ENCODE measurements at regions not wholly inside any gene's neighbourhood (a gene's known extent, or its start where the extent isn't known, plus 50 kb on each side); places are given as distances from the start of the nearest gene placed in this dataset.

- DNase-seq = no peak
- Histone ChIP-seq H3K4me3 (ENCODE audit: low read length in 3 of 3) (no peak overlapping the region), H3K27me3 (ENCODE audit: control insufficient read depth, insufficient read depth, low read length) (no peaks in the 10 kb centered on the region), H3K36me3 (ENCODE audit: control insufficient read depth in 2 of 3, insufficient read depth in 3 of 3, low read length in 3 of 3) (no peaks in the 10 kb centered on the region), H3K9me3 (ENCODE audit: control insufficient read depth in 2 of 3, insufficient read depth in 1 of 3, low read length in 3 of 3) (no peaks in the 10 kb centered on the region), H3K4me1 (ENCODE audit: control insufficient read depth in 2 of 3, insufficient read depth in 2 of 3, low read depth in 1 of 3, low read length in 3 of 3) (no peaks in the 10 kb centered on the region), H3K27ac (ENCODE audit: low read depth in 2 of 2, low read length in 2 of 2) (no peak overlapping the region), H3K9ac (ENCODE audit: low read length in 3 of 3) (no peak overlapping the region)
- no peak for FAIRE-seq
- intact Hi-C loops (cut with DNase I) = no loop called here
- TF ChIP-seq, protein P1, sequence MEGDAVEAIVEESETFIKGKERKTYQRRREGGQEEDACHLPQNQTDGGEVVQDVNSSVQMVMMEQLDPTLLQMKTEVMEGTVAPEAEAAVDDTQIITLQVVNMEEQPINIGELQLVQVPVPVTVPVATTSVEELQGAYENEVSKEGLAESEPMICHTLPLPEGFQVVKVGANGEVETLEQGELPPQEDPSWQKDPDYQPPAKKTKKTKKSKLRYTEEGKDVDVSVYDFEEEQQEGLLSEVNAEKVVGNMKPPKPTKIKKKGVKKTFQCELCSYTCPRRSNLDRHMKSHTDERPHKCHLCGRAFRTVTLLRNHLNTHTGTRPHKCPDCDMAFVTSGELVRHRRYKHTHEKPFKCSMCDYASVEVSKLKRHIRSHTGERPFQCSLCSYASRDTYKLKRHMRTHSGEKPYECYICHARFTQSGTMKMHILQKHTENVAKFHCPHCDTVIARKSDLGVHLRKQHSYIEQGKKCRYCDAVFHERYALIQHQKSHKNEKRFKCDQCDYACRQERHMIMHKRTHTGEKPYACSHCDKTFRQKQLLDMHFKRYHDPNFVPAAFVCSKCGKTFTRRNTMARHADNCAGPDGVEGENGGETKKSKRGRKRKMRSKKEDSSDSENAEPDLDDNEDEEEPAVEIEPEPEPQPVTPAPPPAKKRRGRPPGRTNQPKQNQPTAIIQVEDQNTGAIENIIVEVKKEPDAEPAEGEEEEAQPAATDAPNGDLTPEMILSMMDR (IDR thresholded peaks at IDR 0.05; ENCODE audit: borderline replicate concordance, extremely low read depth, insufficient read depth) = no peak
Measured at GRCh38 chr11:26891501-26891900, 102.4 kb upstream of the FIBIN start.

DNA sequence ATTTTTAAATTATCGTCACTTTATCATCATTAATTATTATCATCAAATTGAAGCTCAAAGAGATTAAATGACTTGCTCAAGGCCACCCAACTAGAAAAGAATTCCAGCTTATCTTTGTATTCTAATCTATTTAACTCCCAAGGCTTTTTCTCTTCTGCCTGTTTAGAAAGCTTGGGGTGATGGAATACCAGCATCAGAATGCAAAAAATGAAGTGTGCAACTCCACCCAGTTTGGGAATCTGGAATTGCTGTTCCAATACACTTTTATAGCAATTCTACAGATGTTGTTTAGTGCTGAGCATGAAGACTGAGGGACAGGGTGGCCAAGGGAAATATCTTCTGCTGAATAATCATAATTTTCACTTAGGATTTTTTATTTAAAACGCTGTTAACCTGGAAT is 97.2 kb upstream of the FIBIN start:
- DNase-seq (no peak), FAIRE-seq (no peak)
- H3K27me3 ChIP-seq (ENCODE audit: control insufficient read depth, insufficient read depth, low read length) = no peaks in the 10 kb centered on the region
- H3K4me3 ChIP-seq (ENCODE audit: low read length in 3 of 3) = no peak overlapping the region
- no peaks in the 10 kb centered on the region for H3K9me3 ChIP-seq (ENCODE audit: control insufficient read depth in 2 of 3, insufficient read depth in 1 of 3, low read length in 3 of 3)
- no peak overlapping the region for H3K27ac ChIP-seq (ENCODE audit: low read depth in 2 of 2, low read length in 2 of 2)
- no peaks in the 10 kb centered on the region for H3K36me3 ChIP-seq (ENCODE audit: control insufficient read depth in 2 of 3, insufficient read depth in 3 of 3, low read length in 3 of 3)
- H3K4me1 ChIP-seq (ENCODE audit: control insufficient read depth in 2 of 3, insufficient read depth in 2 of 3, low read depth in 1 of 3, low read length in 3 of 3) = no peaks in the 10 kb centered on the region
- H3K9ac ChIP-seq (ENCODE audit: low read length in 3 of 3) = no peak overlapping the region
- TF ChIP-seq, protein P1 (IDR thresholded peaks at IDR 0.05; ENCODE audit: borderline replicate concordance, extremely low read depth, insufficient read depth) = no peak
- intact Hi-C loops (cut with DNase I) = no loop called here

DNA sequence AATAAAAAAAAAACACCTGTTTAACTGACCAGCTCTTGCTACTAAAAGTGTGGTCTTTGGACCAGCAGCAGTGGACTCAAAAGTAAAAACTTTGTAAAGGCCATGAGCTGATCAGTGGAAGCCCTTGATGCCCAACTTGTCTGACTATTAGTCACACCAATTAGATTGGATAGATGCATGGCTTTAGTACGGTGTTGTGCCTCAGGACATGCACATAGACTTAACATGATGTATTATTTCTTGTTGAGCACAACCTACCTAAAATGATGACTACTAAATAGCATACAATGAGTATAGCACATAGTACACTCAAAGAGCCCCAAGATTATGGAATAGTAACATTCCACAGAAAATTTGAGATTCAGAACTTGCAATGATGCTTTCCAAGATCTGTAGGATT is 95.1 kb upstream of the FIBIN start:
- Histone ChIP-seq H3K9me3 (ENCODE audit: control insufficient read depth in 2 of 3, insufficient read depth in 1 of 3, low read length in 3 of 3) (no peaks in the 10 kb centered on the region), H3K4me3 (ENCODE audit: low read length in 3 of 3) (no peak overlapping the region), H3K27me3 (ENCODE audit: control insufficient read depth, insufficient read depth, low read length) (no peaks in the 10 kb centered on the region), H3K27ac (ENCODE audit: low read depth in 2 of 2, low read length in 2 of 2) (no peak overlapping the region), H3K4me1 (ENCODE audit: control insufficient read depth in 2 of 3, insufficient read depth in 2 of 3, low read depth in 1 of 3, low read length in 3 of 3) (no peaks in the 10 kb centered on the region), H3K36me3 (ENCODE audit: control insufficient read depth in 2 of 3, insufficient read depth in 3 of 3, low read length in 3 of 3) (no peaks in the 10 kb centered on the region), H3K9ac (ENCODE audit: low read length in 3 of 3) (no peak overlapping the region)
- DNase-seq (no peak), FAIRE-seq (no peak)
- intact Hi-C loops (cut with DNase I) = no loop called here
- TF ChIP-seq, protein P1 (IDR thresholded peaks at IDR 0.05; ENCODE audit: borderline replicate concordance, extremely low read depth, insufficient read depth) = no peak

GRCh38 chr11:26901162-26901561 is 92.8 kb upstream of the FIBIN start:
- FAIRE-seq = no peak
- no peak overlapping the region for H3K4me3 ChIP-seq (ENCODE audit: low read length in 3 of 3)
- no peak overlapping the region for H3K9ac ChIP-seq (ENCODE audit: low read length in 3 of 3)
- TF ChIP-seq, protein P1 (IDR thresholded peaks at IDR 0.05; ENCODE audit: borderline replicate concordance, extremely low read depth, insufficient read depth) = no peak
- no peaks in the 10 kb centered on the region for H3K27me3 ChIP-seq (ENCODE audit: control insufficient read depth, insufficient read depth, low read length)
- H3K4me1 ChIP-seq (ENCODE audit: control insufficient read depth in 2 of 3, insufficient read depth in 2 of 3, low read depth in 1 of 3, low read length in 3 of 3) = no peaks in the 10 kb centered on the region
- H3K27ac ChIP-seq (ENCODE audit: low read depth in 2 of 2, low read length in 2 of 2) = no peak overlapping the region
- DNase-seq = peak in 2 of 5 donors; percentile 40 to 77
- intact Hi-C loops (cut with DNase I) = no loop called here
- H3K36me3 ChIP-seq (ENCODE audit: control insufficient read depth in 2 of 3, insufficient read depth in 3 of 3, low read length in 3 of 3) = no peaks in the 10 kb centered on the region
- no peaks in the 10 kb centered on the region for H3K9me3 ChIP-seq (ENCODE audit: control insufficient read depth in 2 of 3, insufficient read depth in 1 of 3, low read length in 3 of 3)
